Fibroblast of lung (primary cell): ENCODE measurements at regions not wholly inside any gene's neighbourhood (a gene's known extent, or its start where the extent isn't known, plus 50 kb on each side); places are given as distances from the start of the nearest gene placed in this dataset.

Source experiments
- EZH2 ChIP-seq: IDR thresholded peaks from 2 replicates; pipeline ENCODE4 v1.5.1; 2012; ENCODE audit warnings: low read length, control low read depth, mild to moderate bottlenecking; ENCODE audit errors: missing control alignments
- TF ChIP-seq, protein P1 (sequence below), 2 donors: IDR thresholded peaks in 1 of 2; conservative IDR thresholded peaks in 1 of 2; 1 replicate in 1 of 2; 2 replicates in 1 of 2; pipeline ENCODE4 v1.5.1; 2011 to 2012; ENCODE audit warnings: low read length in 2 of 2, control low read depth in 1 of 2, inconsistent platforms in 1 of 2, low read depth in 1 of 2, mild to moderate bottlenecking in 1 of 2

- TF ChIP-seq, protein P1, sequence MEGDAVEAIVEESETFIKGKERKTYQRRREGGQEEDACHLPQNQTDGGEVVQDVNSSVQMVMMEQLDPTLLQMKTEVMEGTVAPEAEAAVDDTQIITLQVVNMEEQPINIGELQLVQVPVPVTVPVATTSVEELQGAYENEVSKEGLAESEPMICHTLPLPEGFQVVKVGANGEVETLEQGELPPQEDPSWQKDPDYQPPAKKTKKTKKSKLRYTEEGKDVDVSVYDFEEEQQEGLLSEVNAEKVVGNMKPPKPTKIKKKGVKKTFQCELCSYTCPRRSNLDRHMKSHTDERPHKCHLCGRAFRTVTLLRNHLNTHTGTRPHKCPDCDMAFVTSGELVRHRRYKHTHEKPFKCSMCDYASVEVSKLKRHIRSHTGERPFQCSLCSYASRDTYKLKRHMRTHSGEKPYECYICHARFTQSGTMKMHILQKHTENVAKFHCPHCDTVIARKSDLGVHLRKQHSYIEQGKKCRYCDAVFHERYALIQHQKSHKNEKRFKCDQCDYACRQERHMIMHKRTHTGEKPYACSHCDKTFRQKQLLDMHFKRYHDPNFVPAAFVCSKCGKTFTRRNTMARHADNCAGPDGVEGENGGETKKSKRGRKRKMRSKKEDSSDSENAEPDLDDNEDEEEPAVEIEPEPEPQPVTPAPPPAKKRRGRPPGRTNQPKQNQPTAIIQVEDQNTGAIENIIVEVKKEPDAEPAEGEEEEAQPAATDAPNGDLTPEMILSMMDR (conservative IDR thresholded peaks at IDR 0.05 in 1 of 2, IDR thresholded peaks at IDR 0.05 in 1 of 2; ENCODE audit: low read depth in 1 of 2, low read length in 2 of 2), result no peak
- no peak for TF ChIP-seq EZH2
Measured at GRCh38 chr14:95011445-95012006, 145.8 kb downstream of the DICER1 start.
